Fibroblast of lung (primary cell): ENCODE measurements at regions not wholly inside any gene's neighbourhood (a gene's known extent, or its start where the extent isn't known, plus 50 kb on each side); places are given as distances from the start of the nearest gene placed in this dataset.

Experiments
- CTCF ChIP-seq, 2 donors: IDR thresholded peaks in 1 of 2; conservative IDR thresholded peaks in 1 of 2; 1 replicate in 1 of 2; 2 replicates in 1 of 2; pipeline ENCODE4 v1.5.1; 2011 to 2012; ENCODE audit warnings: low read length in 2 of 2, control low read depth in 1 of 2, inconsistent platforms in 1 of 2, low read depth in 1 of 2, mild to moderate bottlenecking in 1 of 2
- EZH2 ChIP-seq: IDR thresholded peaks from 2 replicates; pipeline ENCODE4 v1.5.1; 2012; ENCODE audit warnings: low read length, control low read depth, mild to moderate bottlenecking; ENCODE audit errors: missing control alignments

GRCh38 chr21:20311234-20311787 lies 686.9 kb upstream of the NCAM2 start:
- no peak for TF ChIP-seq CTCF (conservative IDR thresholded peaks at IDR 0.05 in 1 of 2, IDR thresholded peaks at IDR 0.05 in 1 of 2; ENCODE audit: low read depth in 1 of 2, low read length in 2 of 2)
- no peak for TF ChIP-seq EZH2
